Activated B cell treated with CpG ODN at 0.5 μM for 24 hours (primary cell): ENCODE measurements at regions not wholly inside any gene's neighbourhood (a gene's known extent, or its start where the extent isn't known, plus 50 kb on each side); places are given as distances from the start of the nearest gene placed in this dataset.

Experiments used
- ATAC-seq: fragments of 200-7000 bp; cut with Tn5 transposase; one replicate; pipeline ENCODE4 v1.10.0; 2021; ENCODE audit warnings: low read depth, mild to moderate bottlenecking, moderate library complexity
- CTCF ChIA-PET: fragments of 350-600 bp; sonication (Branson Sonifier 250); formaldehyde crosslinking; loops from one replicate; lab custom pipeline; 2021; ENCODE audit warnings: antibody characterized with exemption; lab: Charles Lee
- POLR2A ChIA-PET: fragments of 350-600 bp; sonication (Branson Sonifier 250); formaldehyde crosslinking; loops from one replicate; lab custom pipeline; 2021; ENCODE audit warnings: antibody characterized with exemption; lab: Charles Lee
- DNase-seq: peaks from one replicate; pipeline ENCODE4 v3.0.0; 2022
- H3K27ac Mint-ChIP-seq: one replicate; pipeline ENCODE4 v1.8.0; 2020; ENCODE audit warnings: mixed read lengths
- H3K27me3 Mint-ChIP-seq: one replicate; pipeline ENCODE4 v1.8.0; 2021; ENCODE audit warnings: mixed read lengths
- H3K36me3 Mint-ChIP-seq: one replicate; pipeline ENCODE4 v1.8.0; 2021; ENCODE audit warnings: low read depth, mixed read lengths
- H3K4me1 Mint-ChIP-seq: one replicate; pipeline ENCODE4 v1.8.0; 2021; ENCODE audit warnings: mixed read lengths
- H3K4me3 Mint-ChIP-seq: one replicate; pipeline ENCODE4 v1.8.0; 2020; ENCODE audit warnings: mild to moderate bottlenecking, mixed read lengths
- H3K9me3 Mint-ChIP-seq: one replicate; pipeline ENCODE4 v1.8.0; 2020; ENCODE audit warnings: mixed read lengths
- intact Hi-C: fragments of 100-400 bp; cut with micrococcal nuclease; formaldehyde crosslinking; loops from one replicate; pipeline ENCODE4 v1.15.1; 2024
- TF ChIP-seq, protein P1 (sequence below): fragments of 200-600 bp; IDR thresholded peaks from one replicate; pipeline ENCODE4 v1.8.0; 2022; ENCODE audit warnings: antibody characterized with exemption, mild to moderate bottlenecking

- ChIA-PET CTCF (no interaction called here), POLR2A (no interaction called here)
- no peak for ATAC-seq
- intact Hi-C loops: no loop called here
- TF ChIP-seq, protein P1, sequence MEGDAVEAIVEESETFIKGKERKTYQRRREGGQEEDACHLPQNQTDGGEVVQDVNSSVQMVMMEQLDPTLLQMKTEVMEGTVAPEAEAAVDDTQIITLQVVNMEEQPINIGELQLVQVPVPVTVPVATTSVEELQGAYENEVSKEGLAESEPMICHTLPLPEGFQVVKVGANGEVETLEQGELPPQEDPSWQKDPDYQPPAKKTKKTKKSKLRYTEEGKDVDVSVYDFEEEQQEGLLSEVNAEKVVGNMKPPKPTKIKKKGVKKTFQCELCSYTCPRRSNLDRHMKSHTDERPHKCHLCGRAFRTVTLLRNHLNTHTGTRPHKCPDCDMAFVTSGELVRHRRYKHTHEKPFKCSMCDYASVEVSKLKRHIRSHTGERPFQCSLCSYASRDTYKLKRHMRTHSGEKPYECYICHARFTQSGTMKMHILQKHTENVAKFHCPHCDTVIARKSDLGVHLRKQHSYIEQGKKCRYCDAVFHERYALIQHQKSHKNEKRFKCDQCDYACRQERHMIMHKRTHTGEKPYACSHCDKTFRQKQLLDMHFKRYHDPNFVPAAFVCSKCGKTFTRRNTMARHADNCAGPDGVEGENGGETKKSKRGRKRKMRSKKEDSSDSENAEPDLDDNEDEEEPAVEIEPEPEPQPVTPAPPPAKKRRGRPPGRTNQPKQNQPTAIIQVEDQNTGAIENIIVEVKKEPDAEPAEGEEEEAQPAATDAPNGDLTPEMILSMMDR: no peak
- Mint-ChIP-seq H3K36me3 (no peaks in the 10 kb centered on the region), H3K9me3 (peaks cover 5% of the 10 kb centered on the region), H3K27ac (no peak overlapping the region), H3K27me3 (no peaks in the 10 kb centered on the region), H3K4me1 (no peaks in the 10 kb centered on the region), H3K4me3 (no peak overlapping the region)
- DNase-seq: no peak
Measured at GRCh38 chr15:35907511-35907910, 361.5 kb upstream of the DPH6 start.

DNA sequence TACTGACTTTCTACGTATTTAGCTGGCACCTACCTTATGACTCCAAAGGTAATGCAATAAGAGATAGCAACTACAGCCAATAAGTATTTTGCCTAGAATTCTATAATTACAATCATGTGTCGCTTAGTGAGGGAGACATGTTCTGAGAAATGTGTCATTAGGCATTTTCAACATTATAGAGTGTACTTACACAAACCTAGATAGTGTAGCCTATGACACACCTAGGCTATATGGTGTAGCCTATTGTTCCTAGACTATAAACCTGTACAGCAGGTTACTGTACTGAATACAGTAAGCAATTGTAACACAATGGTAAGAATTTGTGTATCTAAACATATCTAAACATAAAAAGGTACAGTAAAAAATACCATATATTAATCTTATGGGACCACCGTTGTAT, 363.4 kb upstream of the DPH6 start:
- CTCF ChIA-PET: no interaction called here
- Mint-ChIP-seq H3K36me3 (no peaks in the 10 kb centered on the region), H3K9me3 (peaks cover 8% of the 10 kb centered on the region), H3K4me3 (no peak overlapping the region), H3K27ac (no peak overlapping the region), H3K27me3 (no peaks in the 10 kb centered on the region), H3K4me1 (no peaks in the 10 kb centered on the region)
- ATAC-seq (no peak), DNase-seq (no peak)
- TF ChIP-seq, protein P1: no peak
- POLR2A ChIA-PET: no interaction called here
- intact Hi-C loops: no loop called here

DNA sequence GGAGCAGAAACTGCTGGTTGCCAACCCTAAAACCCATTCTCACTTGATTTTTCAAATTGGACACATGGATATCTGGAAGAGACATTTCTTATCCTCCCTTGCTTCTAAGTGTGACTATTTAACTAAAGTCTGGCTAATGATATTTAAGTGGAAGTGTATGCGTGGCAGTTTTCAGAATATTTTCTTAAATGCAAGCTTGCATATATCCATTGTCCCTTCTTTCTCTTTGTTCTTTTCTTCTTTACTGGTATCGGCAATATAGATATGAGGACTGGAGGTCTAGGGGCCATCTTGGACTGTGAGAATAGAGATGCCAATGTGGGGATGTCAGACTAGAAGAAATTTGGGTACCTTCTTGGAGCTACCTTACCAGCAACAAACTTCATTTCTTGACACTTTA, 364.3 kb upstream of the DPH6 start:
- H3K4me1 Mint-ChIP-seq: no peaks in the 10 kb centered on the region
- ATAC-seq: no peak
- H3K9me3 Mint-ChIP-seq: peaks cover 10% of the 10 kb centered on the region
- no peaks in the 10 kb centered on the region for H3K27me3 Mint-ChIP-seq
- DNase-seq: no peak
- intact Hi-C loops: no loop called here
- TF ChIP-seq, protein P1: no peak
- no peak overlapping the region for H3K27ac Mint-ChIP-seq
- ChIA-PET POLR2A (no interaction called here), CTCF (no interaction called here)
- H3K4me3 Mint-ChIP-seq: no peak overlapping the region
- no peaks in the 10 kb centered on the region for H3K36me3 Mint-ChIP-seq

DNA sequence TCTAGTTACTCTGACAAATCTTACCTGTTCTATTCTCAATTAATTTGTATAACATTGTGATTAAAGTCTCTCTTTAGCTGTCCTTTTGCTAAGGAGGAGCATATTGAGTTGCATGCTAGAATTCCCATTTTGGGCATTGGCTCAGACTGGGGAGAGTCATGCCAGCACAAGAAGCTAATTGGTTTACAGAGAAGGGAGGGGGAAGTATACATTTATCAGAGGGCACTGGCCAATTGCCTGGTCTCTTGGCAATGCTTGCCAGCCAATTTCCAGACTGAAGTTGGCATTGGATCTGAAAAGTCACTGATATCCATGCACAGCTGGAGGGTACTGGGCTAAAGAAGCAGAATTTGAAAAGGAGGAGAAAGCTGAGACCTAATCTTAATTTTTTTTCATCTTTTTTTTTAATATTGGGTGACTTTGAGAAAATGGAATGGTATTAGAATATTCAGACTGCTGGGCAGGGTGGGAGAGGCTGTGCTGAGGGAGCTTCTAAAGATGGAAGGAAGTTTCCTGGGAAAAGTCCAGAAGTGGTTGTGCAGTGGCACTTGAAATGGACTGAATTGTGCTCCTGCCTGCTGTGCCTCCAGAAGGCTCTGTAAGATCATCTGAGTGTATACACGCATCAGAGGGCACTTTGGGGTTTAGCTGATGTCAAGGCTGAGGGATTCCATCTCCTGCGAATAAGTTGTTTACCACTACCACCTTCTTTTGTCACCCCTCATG, 365.2 kb upstream of the DPH6 start:
- Mint-ChIP-seq H3K27ac (no peak overlapping the region), H3K27me3 (no peaks in the 10 kb centered on the region), H3K36me3 (no peaks in the 10 kb centered on the region), H3K4me1 (no peaks in the 10 kb centered on the region), H3K9me3 (peaks cover 16% of the 10 kb centered on the region), H3K4me3 (no peak overlapping the region)
- CTCF ChIA-PET: no interaction called here
- intact Hi-C loops: no loop called here
- ATAC-seq: no peak
- no peak for DNase-seq
- POLR2A ChIA-PET: no interaction called here
- TF ChIP-seq, protein P1: no peak

GRCh38 chr15:35912196-35912595, 366.2 kb upstream of the DPH6 start:
- Mint-ChIP-seq H3K9me3 (peaks cover 16% of the 10 kb centered on the region), H3K4me1 (no peaks in the 10 kb centered on the region), H3K27ac (no peak overlapping the region), H3K4me3 (no peak overlapping the region), H3K27me3 (no peaks in the 10 kb centered on the region), H3K36me3 (no peaks in the 10 kb centered on the region)
- POLR2A ChIA-PET: no interaction called here
- DNase-seq (no peak), ATAC-seq (no peak)
- intact Hi-C loops: no loop called here
- TF ChIP-seq, protein P1: no peak
- CTCF ChIA-PET: no interaction called here
